Chondrocyte (in vitro differentiated cells): ENCODE measurements at regions not wholly inside any gene's neighbourhood (a gene's known extent, or its start where the extent isn't known, plus 50 kb on each side); places are given as distances from the start of the nearest gene placed in this dataset.

Experiments used
- DNase-seq: peaks from one replicate; pipeline ENCODE4 v3.0.0; 2021; ENCODE audit warnings: mixed read lengths, low spot score
- H3K27ac Mint-ChIP-seq: one replicate; pipeline ENCODE4 v1.8.0; 2021; ENCODE audit warnings: mild to moderate bottlenecking, moderate library complexity, mixed read lengths; ENCODE audit not compliant: unreplicated experiment
- H3K27me3 Mint-ChIP-seq: 2 replicates; pipeline ENCODE4 v1.8.0; 2021; ENCODE audit warnings: low read depth, mixed read lengths
- H3K36me3 Mint-ChIP-seq: 2 replicates; pipeline ENCODE4 v1.8.0; 2021; ENCODE audit warnings: low read depth, mixed read lengths
- H3K4me1 Mint-ChIP-seq: 2 replicates; pipeline ENCODE4 v1.8.0; 2021; ENCODE audit warnings: low read depth, mild to moderate bottlenecking, mixed read lengths
- H3K4me3 Mint-ChIP-seq: one replicate; pipeline ENCODE4 v1.8.0; 2021; ENCODE audit warnings: mild to moderate bottlenecking, moderate library complexity, mixed read lengths; ENCODE audit not compliant: unreplicated experiment
- H3K9me3 Mint-ChIP-seq: 2 replicates; pipeline ENCODE4 v1.8.0; 2021; ENCODE audit warnings: low read depth, mixed read lengths
- CTCF ChIP-seq: fragments of 200-600 bp; sonication (generic); IDR thresholded peaks from 2 replicates; pipeline ENCODE4 v1.5.0; 2021; ENCODE audit warnings: antibody characterized with exemption, mild to moderate bottlenecking, moderate library complexity

GRCh38 chr5:62059960-62060359 lies 246.0 kb upstream of the KIF2A start:
- DNase-seq: no peak

GRCh38 chr5:62065050-62065449 lies 241.0 kb upstream of the KIF2A start:
- DNase-seq: no peak
- Mint-ChIP-seq H3K27me3 (peaks cover 8% of the 10 kb centered on the region), H3K27ac (no peak overlapping the region), H3K9me3 (no peaks in the 10 kb centered on the region), H3K4me3 (no peak overlapping the region), H3K4me1 (no peaks in the 10 kb centered on the region), H3K36me3 (no peaks in the 10 kb centered on the region)
- no peak for TF ChIP-seq CTCF

More at GRCh38 chr5:62059960-62060359, 246.0 kb upstream of the KIF2A start:
- Mint-ChIP-seq H3K27ac (no peak overlapping the region), H3K27me3 (peaks cover 21% of the 10 kb centered on the region), H3K4me1 (no peaks in the 10 kb centered on the region), H3K4me3 (no peak overlapping the region), H3K9me3 (peaks cover 7% of the 10 kb centered on the region), H3K36me3 (peaks cover 2% of the 10 kb centered on the region)
- no peak for TF ChIP-seq CTCF

GRCh38 chr5:62066761-62067277 lies 239.2 kb upstream of the KIF2A start:
- H3K4me1 Mint-ChIP-seq: no peaks in the 10 kb centered on the region
- peaks cover 3% of the 10 kb centered on the region for H3K27me3 Mint-ChIP-seq
- H3K36me3 Mint-ChIP-seq: no peaks in the 10 kb centered on the region
- H3K4me3 Mint-ChIP-seq: no peak overlapping the region
- no peak for TF ChIP-seq CTCF
- DNase-seq: no peak
- H3K9me3 Mint-ChIP-seq: no peaks in the 10 kb centered on the region
- H3K27ac Mint-ChIP-seq: no peak overlapping the region

- Mint-ChIP-seq H3K27me3 (peaks cover 3% of the 10 kb centered on the region), H3K4me1 (no peaks in the 10 kb centered on the region), H3K36me3 (no peaks in the 10 kb centered on the region), H3K9me3 (no peaks in the 10 kb centered on the region), H3K4me3 (no peak overlapping the region), H3K27ac (no peak overlapping the region)
- DNase-seq: no peak
- no peak for TF ChIP-seq CTCF
Measured at GRCh38 chr5:62068554-62068953, 237.5 kb upstream of the KIF2A start.

GRCh38 chr5:62077387-62077786 lies 228.6 kb upstream of the KIF2A start:
- TF ChIP-seq CTCF: no peak
- Mint-ChIP-seq H3K4me1 (peaks cover 2% of the 10 kb centered on the region), H3K4me3 (no peak overlapping the region), H3K9me3 (no peaks in the 10 kb centered on the region), H3K27me3 (peaks cover 4% of the 10 kb centered on the region), H3K36me3 (no peaks in the 10 kb centered on the region), H3K27ac (no peak overlapping the region)
- no peak for DNase-seq
